Parathyroid adenoma (tissue), 2 donors: ENCODE measurements at regions not wholly inside any gene's neighbourhood (a gene's known extent, or its start where the extent isn't known, plus 50 kb on each side); places are given as distances from the start of the nearest gene placed in this dataset.

ENCODE experiments used
- H2AFZ ChIP-seq: fragments of 300-600 bp; sonication (generic); one replicate; pipeline ENCODE4 v1.7.0; 2017; ENCODE audit warnings: antibody characterized with exemption, mild to moderate bottlenecking
- H3K27ac ChIP-seq: fragments of 300-600 bp; sonication (generic); one replicate; pipeline ENCODE4 v1.7.0; 2017
- H3K27me3 ChIP-seq: fragments of 300-600 bp; sonication (generic); one replicate; pipeline ENCODE4 v1.7.0; 2017; ENCODE audit warnings: low read length; ENCODE audit not compliant: control insufficient read depth, insufficient read depth
- H3K36me3 ChIP-seq: fragments of 300-600 bp; sonication (generic); one replicate; pipeline ENCODE4 v1.7.0; 2017; ENCODE audit warnings: low read length; ENCODE audit not compliant: control insufficient read depth, insufficient read depth
- H3K4me1 ChIP-seq: fragments of 300-600 bp; sonication (generic); one replicate; pipeline ENCODE4 v1.7.0; 2017; ENCODE audit warnings: control low read depth
- H3K4me2 ChIP-seq: fragments of 300-600 bp; sonication (generic); one replicate; pipeline ENCODE4 v1.7.0; 2017; ENCODE audit warnings: low read length
- H3K4me3 ChIP-seq: fragments of 300-600 bp; sonication (generic); one replicate; pipeline ENCODE4 v1.7.0; 2017; ENCODE audit warnings: low read depth, low read length
- H3K79me2 ChIP-seq: fragments of 300-600 bp; sonication (generic); one replicate; pipeline ENCODE4 v1.7.0; 2017; ENCODE audit warnings: control low read depth
- H3K9ac ChIP-seq: fragments of 300-600 bp; sonication (generic); one replicate; pipeline ENCODE4 v1.7.0; 2017; ENCODE audit warnings: mild to moderate bottlenecking
- H3K9me3 ChIP-seq: fragments of 300-600 bp; sonication (generic); one replicate; pipeline ENCODE4 v1.7.0; 2017; ENCODE audit warnings: low read length; ENCODE audit not compliant: control insufficient read depth
- TF ChIP-seq, protein P1 (sequence below): fragments of 300-600 bp; sonication (generic); IDR thresholded peaks from one replicate; pipeline ENCODE4 v1.7.0; 2017; ENCODE audit warnings: antibody characterized with exemption, mild to moderate bottlenecking
- donor health status: primary hyperparathyroidism.

DNA sequence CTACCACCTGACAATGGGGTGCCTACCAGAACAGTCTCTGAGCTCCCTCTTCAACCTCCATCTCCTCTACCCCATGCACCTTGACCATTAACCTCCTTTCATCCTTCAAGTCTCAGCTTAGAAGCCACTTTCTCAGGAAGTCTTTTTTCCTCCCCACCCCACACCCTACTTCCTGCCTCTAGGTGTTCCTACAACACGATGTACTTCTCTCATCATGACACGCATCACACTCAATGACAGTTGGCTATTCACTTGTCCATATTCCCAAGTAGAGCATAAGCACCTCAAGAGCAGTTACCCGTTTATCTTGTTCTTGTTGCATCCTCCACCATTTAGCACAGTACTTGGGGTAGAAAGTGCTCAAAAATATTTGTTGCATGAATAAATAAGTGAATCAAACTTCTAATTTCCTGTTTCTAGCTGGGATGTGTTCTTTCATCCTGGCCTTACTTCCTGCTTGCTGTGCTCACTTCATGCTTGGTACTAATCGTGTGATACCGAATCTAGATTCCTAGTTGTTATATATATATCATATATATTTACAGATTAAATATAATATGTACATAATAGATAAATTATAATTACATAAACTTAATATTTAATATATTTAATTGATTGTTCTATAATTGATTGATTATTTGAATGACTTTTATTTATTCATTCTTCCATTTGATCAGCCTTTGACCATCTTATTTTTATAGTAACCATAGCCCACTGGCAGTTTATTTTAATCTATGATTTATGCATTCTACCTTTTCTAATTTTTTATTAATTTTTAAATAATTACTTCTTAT, 177.5 kb upstream of the TMEM45B start:
- TF ChIP-seq, protein P1, sequence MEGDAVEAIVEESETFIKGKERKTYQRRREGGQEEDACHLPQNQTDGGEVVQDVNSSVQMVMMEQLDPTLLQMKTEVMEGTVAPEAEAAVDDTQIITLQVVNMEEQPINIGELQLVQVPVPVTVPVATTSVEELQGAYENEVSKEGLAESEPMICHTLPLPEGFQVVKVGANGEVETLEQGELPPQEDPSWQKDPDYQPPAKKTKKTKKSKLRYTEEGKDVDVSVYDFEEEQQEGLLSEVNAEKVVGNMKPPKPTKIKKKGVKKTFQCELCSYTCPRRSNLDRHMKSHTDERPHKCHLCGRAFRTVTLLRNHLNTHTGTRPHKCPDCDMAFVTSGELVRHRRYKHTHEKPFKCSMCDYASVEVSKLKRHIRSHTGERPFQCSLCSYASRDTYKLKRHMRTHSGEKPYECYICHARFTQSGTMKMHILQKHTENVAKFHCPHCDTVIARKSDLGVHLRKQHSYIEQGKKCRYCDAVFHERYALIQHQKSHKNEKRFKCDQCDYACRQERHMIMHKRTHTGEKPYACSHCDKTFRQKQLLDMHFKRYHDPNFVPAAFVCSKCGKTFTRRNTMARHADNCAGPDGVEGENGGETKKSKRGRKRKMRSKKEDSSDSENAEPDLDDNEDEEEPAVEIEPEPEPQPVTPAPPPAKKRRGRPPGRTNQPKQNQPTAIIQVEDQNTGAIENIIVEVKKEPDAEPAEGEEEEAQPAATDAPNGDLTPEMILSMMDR: no peak
- Histone ChIP-seq H3K27me3 (no peaks in the 10 kb centered on the region), H2AFZ (no peak overlapping the region), H3K79me2 (no peaks in the 10 kb centered on the region), H3K27ac (no peak overlapping the region), H3K4me2 (no peak overlapping the region), H3K4me3 (no peak overlapping the region), H3K9ac (no peak overlapping the region), H3K9me3 (no peaks in the 10 kb centered on the region), H3K4me1 (no peaks in the 10 kb centered on the region), H3K36me3 (no peaks in the 10 kb centered on the region)

DNA sequence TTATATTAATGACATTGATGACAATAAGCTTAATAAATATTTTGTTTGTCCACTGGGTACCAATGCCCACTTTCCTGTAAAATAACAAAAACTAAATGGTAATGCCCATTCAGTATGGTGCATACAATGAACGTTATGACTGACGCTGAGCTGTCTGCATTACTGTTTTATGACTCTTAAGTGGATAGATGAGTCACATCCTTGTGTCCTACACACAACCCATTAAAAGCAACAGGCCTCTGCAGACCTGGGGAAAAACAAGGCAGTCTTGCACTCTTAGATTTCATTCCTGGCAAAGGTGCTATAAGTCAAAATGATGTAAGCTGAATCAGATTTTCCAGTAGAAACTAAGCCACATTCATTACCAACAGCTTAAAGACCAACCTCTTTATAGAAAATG, 176.3 kb upstream of the TMEM45B start:
- H2AFZ ChIP-seq: no peak overlapping the region
- H3K4me1 ChIP-seq: no peaks in the 10 kb centered on the region
- H3K9me3 ChIP-seq: no peaks in the 10 kb centered on the region
- no peak overlapping the region for H3K27ac ChIP-seq
- no peak overlapping the region for H3K4me3 ChIP-seq
- TF ChIP-seq, protein P1: no peak
- H3K36me3 ChIP-seq: no peaks in the 10 kb centered on the region
- H3K4me2 ChIP-seq: no peak overlapping the region
- H3K79me2 ChIP-seq: no peaks in the 10 kb centered on the region
- no peaks in the 10 kb centered on the region for H3K27me3 ChIP-seq
- no peak overlapping the region for H3K9ac ChIP-seq

DNA sequence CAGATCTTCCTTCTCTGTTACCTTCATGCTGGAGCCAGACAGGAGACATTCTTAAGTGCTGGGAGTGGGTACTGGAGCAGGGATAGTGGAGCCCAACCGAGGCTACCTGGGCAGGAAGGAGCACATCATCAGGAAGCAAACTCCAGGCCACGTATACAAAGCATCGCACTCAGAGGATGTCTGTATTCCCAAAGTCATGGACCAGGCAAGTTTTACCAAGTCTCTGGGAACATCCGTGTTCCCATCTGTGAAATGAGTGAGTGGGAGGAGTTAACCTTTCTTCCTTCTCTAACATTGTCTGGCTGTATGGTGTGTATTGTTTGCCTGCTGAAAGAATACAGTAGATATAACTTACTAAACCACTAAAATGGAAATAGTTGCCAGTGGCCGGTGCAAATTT, 175.0 kb upstream of the TMEM45B start:
- Histone ChIP-seq H3K4me2 (no peak overlapping the region), H3K27me3 (no peaks in the 10 kb centered on the region), H3K4me3 (no peak overlapping the region), H3K4me1 (no peaks in the 10 kb centered on the region), H3K9me3 (no peaks in the 10 kb centered on the region), H3K36me3 (no peaks in the 10 kb centered on the region), H2AFZ (no peak overlapping the region), H3K27ac (no peak overlapping the region), H3K9ac (no peak overlapping the region), H3K79me2 (no peaks in the 10 kb centered on the region)
- TF ChIP-seq, protein P1: no peak

DNA sequence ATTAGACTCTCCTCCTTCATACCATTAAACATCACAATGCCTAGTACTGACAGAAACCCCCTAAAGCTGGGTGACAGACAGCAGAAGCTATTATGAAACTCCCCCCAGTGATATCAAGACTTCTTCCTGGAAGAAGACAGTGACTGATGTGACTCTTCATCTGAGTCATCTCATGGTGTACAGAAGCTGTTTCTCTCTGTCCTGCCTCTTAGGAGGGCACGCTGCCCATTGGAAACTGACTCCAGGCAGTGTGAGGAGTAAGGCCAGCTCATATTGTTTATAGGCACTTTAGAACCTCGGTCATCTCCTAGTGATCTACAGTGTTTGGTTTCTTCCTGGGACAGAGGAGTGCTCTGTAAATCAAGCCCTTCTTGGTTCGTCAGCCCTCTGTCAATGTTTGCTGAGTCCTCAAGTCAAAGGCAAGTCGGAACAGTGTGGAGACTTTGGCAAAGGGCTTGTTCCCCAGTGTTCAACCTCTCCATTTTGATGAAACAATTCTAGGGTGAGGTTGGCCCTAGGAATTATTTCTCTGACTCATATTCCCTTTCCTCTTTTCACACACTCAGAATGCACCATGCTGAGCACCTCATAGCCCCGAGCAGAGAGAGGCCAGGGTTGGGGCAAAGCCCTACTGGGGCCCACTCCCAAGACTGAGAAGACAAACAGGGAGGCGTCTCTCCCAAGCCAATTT, 172.5 kb upstream of the TMEM45B start:
- no peaks in the 10 kb centered on the region for H3K4me1 ChIP-seq
- TF ChIP-seq, protein P1: no peak
- no peaks in the 10 kb centered on the region for H3K36me3 ChIP-seq
- no peak overlapping the region for H3K9ac ChIP-seq
- no peak overlapping the region for H3K4me3 ChIP-seq
- H3K9me3 ChIP-seq: no peaks in the 10 kb centered on the region
- no peak overlapping the region for H2AFZ ChIP-seq
- H3K79me2 ChIP-seq: no peaks in the 10 kb centered on the region
- H3K4me2 ChIP-seq: no peak overlapping the region
- H3K27ac ChIP-seq: no peak overlapping the region
- H3K27me3 ChIP-seq: no peaks in the 10 kb centered on the region
